Epithelial cell of proximal tubule (primary cell): ENCODE measurements at regions not wholly inside any gene's neighbourhood (a gene's known extent, or its start where the extent isn't known, plus 50 kb on each side); places are given as distances from the start of the nearest gene placed in this dataset.
A peak's percentile ranks its signal among the peaks of the same experiment; 100 is the strongest.

Experiments
- DNase-seq: peaks from one replicate; pipeline ENCODE4 v3.0.0-alpha.2; 2011; ENCODE audit warnings: low read depth
- H3K4me3 ChIP-seq: 2 replicates; pipeline ENCODE4 v1.5.1; 2011; ENCODE audit warnings: low read depth, mild to moderate bottlenecking, low read length
- TF ChIP-seq, protein P1 (sequence below): conservative IDR thresholded peaks from 2 replicates; pipeline ENCODE4 v1.5.1; 2012; ENCODE audit warnings: low read depth, mild to moderate bottlenecking, low read length

GRCh38 chr10:21021843-21022594 is 124.9 kb upstream of the NEBL start:
- TF ChIP-seq, protein P1, sequence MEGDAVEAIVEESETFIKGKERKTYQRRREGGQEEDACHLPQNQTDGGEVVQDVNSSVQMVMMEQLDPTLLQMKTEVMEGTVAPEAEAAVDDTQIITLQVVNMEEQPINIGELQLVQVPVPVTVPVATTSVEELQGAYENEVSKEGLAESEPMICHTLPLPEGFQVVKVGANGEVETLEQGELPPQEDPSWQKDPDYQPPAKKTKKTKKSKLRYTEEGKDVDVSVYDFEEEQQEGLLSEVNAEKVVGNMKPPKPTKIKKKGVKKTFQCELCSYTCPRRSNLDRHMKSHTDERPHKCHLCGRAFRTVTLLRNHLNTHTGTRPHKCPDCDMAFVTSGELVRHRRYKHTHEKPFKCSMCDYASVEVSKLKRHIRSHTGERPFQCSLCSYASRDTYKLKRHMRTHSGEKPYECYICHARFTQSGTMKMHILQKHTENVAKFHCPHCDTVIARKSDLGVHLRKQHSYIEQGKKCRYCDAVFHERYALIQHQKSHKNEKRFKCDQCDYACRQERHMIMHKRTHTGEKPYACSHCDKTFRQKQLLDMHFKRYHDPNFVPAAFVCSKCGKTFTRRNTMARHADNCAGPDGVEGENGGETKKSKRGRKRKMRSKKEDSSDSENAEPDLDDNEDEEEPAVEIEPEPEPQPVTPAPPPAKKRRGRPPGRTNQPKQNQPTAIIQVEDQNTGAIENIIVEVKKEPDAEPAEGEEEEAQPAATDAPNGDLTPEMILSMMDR, result peak; percentile 21
- no peak for DNase-seq
- H3K4me3 ChIP-seq, result no peak overlapping the region

DNA sequence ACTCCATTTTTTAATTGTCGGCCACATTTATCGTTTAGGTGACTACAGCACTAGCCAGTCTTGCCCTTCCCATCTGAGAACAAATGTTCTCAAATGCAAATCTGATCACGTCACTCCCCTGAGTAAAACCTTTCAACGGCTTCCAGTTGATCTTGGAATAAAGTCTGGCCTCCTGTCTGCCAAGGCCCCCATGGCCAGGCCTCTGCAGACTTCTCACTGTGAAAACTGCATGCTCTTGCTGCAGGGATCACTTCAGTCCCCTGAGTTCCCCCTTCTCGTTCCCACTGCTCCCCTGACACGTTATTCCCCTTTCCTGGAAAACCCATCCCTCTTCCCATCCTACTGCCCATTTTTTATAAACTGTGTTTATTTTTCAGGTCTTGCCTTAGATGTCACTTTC is 124.1 kb upstream of the NEBL start:
- no peak overlapping the region for H3K4me3 ChIP-seq
- TF ChIP-seq, protein P1, result no peak
- no peak for DNase-seq

DNA sequence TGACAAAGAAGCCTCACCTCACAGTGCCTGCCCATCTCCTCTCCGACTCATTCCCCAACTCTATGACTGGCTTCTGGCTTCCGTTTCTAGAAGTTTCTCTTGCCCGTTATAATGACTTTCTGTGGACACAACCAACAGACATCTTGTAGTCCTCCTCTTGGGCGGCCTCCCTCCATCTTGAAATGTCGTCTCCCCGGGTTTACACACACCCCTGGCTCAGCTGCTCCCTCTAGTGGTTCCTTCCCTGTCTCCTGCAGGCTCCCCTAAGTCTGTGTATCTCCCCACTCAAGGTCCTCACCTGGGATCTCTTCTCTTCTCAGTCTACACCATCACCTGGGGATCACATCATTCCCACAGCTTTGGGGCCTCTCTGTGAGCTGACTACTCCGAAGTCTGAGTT is 123.4 kb upstream of the NEBL start:
- TF ChIP-seq, protein P1, result peak; percentile 72
- H3K4me3 ChIP-seq, result no peak overlapping the region
- DNase-seq, result no peak

DNA sequence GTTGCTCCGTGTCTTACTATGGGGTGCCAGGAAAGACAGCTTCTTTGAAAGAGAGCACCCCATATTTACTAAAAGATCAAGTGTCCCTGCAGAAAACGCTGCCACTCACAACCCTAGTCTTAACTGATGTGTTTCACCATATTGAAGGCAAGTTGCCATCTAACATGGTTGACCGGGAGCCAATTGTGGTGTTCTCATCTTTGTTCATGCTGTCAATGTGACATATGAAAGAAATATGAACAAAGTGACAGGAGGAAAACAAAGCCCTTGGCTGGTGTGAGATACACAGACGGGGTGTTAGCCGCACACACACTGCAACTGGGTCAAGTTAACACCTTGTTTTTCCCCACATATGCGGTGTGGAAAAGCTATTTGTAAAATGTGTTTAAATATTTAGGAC is 122.3 kb upstream of the NEBL start:
- TF ChIP-seq, protein P1, result no peak
- no peak for DNase-seq
- H3K4me3 ChIP-seq, result no peak overlapping the region

GRCh38 chr10:21015851-21016250 is 118.7 kb upstream of the NEBL start:
- TF ChIP-seq, protein P1, result no peak
- DNase-seq, result no peak
- H3K4me3 ChIP-seq, result no peak overlapping the region

GRCh38 chr10:21014141-21014540 is 117.0 kb upstream of the NEBL start:
- no peak overlapping the region for H3K4me3 ChIP-seq
- no peak for DNase-seq
- TF ChIP-seq, protein P1, result no peak

GRCh38 chr10:21011433-21012018 is 114.4 kb upstream of the NEBL start:
- no peak overlapping the region for H3K4me3 ChIP-seq
- DNase-seq, result no peak
- TF ChIP-seq, protein P1, result no peak
